ENCODE measurements at regions not wholly inside any gene's neighbourhood (a gene's known extent, or its start where the extent isn't known, plus 50 kb on each side); places are given as distances from the start of the nearest gene placed in this dataset.

DNA sequence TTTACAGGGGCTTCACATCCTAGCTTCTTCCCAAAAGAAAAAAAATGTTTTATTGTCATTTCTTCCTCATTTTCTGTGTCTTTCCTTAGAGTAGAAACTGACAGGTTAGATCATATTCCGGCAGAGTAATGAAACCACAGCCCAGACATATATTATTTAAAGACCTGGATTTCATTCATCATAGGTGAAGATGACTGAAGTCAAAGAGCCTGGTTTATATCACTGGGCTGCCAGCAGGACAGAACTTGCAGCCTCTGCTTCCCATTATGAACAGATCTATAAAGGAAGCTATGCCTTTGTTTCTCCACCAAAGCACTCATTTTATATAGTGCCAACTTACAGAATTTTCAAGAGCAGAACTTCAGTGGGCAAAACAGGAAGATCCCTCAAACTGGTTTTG lies 137.9 kb downstream of the METTL4 start:
- no peak for TF ChIP-seq EZH2phosphoT487 (IDR thresholded peaks at IDR 0.05; ENCODE audit: borderline replicate concordance, low read depth)
- TF ChIP-seq, protein P1, sequence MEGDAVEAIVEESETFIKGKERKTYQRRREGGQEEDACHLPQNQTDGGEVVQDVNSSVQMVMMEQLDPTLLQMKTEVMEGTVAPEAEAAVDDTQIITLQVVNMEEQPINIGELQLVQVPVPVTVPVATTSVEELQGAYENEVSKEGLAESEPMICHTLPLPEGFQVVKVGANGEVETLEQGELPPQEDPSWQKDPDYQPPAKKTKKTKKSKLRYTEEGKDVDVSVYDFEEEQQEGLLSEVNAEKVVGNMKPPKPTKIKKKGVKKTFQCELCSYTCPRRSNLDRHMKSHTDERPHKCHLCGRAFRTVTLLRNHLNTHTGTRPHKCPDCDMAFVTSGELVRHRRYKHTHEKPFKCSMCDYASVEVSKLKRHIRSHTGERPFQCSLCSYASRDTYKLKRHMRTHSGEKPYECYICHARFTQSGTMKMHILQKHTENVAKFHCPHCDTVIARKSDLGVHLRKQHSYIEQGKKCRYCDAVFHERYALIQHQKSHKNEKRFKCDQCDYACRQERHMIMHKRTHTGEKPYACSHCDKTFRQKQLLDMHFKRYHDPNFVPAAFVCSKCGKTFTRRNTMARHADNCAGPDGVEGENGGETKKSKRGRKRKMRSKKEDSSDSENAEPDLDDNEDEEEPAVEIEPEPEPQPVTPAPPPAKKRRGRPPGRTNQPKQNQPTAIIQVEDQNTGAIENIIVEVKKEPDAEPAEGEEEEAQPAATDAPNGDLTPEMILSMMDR (IDR thresholded peaks at IDR 0.05): no peak
- TF ChIP-seq EP300 (IDR thresholded peaks at IDR 0.05; ENCODE audit: borderline replicate concordance in 1 of 2, low read depth in 1 of 2, low read length in 1 of 2): peak in 1 of 2 experiments; percentile 50; a peak in 1 of 4 replicates
- no peak for TF ChIP-seq RCOR1 (IDR thresholded peaks at IDR 0.05; ENCODE audit: low read length)
- TF ChIP-seq, protein P2, sequence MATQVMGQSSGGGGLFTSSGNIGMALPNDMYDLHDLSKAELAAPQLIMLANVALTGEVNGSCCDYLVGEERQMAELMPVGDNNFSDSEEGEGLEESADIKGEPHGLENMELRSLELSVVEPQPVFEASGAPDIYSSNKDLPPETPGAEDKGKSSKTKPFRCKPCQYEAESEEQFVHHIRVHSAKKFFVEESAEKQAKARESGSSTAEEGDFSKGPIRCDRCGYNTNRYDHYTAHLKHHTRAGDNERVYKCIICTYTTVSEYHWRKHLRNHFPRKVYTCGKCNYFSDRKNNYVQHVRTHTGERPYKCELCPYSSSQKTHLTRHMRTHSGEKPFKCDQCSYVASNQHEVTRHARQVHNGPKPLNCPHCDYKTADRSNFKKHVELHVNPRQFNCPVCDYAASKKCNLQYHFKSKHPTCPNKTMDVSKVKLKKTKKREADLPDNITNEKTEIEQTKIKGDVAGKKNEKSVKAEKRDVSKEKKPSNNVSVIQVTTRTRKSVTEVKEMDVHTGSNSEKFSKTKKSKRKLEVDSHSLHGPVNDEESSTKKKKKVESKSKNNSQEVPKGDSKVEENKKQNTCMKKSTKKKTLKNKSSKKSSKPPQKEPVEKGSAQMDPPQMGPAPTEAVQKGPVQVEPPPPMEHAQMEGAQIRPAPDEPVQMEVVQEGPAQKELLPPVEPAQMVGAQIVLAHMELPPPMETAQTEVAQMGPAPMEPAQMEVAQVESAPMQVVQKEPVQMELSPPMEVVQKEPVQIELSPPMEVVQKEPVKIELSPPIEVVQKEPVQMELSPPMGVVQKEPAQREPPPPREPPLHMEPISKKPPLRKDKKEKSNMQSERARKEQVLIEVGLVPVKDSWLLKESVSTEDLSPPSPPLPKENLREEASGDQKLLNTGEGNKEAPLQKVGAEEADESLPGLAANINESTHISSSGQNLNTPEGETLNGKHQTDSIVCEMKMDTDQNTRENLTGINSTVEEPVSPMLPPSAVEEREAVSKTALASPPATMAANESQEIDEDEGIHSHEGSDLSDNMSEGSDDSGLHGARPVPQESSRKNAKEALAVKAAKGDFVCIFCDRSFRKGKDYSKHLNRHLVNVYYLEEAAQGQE (IDR thresholded peaks at IDR 0.05; ENCODE audit: low read depth, low read length): no peak

Data from SK-N-SH (cell line).